ENCODE measurements at regions not wholly inside any gene's neighbourhood (a gene's known extent, or its start where the extent isn't known, plus 50 kb on each side); places are given as distances from the start of the nearest gene placed in this dataset.

DNA sequence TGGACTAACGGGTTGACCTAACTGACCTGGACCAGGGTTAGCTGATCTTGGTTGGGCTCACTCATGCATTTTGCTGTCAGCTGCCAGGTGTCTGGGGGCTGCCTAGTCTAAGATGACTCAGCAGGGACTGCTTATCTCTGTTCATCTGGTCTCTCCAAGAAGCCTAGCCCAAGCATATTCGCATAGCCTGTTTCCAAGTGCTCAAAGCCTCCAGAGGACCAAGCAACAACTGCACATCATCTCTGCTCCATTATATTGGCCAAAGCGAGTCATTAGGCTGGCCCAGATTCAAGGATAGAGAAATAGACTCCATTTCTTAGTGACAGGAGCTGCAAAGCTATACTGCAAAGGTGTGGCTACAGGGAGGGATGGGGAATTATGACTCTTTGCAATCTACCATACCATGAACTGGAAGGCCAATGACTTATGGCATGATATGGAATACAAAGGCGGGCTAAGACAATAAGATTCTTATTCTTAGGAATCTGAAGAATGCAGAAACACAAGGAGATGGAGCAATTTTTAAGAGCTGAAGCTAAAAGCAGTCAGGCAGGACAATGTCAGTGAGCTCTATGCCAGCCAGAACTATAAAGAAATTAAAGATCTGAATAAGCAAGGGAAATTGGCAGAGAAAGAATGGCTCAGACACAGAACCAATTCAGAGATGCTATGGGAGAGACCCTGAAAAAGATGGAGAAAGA, 194.6 kb upstream of the FSCB start:
- no peak for DNase-seq

DNA sequence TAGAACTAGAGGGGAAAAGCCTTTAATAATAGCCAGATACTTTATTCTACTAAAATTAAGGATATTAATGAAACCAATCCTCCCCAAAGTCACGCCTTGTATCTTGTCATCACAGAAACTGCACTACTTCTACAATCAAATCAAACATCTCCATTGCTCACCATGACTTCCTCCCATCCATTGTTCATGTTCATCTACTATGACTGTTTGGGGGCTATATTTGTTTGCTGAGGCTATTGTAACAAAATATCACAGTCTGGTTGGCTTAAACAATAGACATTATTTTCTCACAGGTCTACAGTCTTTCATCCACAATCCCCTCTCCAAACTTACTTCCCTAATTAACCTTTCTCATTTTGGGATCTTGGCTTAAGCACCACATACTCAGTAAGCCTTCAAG, 193.6 kb upstream of the FSCB start:
- DNase-seq, result no peak

DNA sequence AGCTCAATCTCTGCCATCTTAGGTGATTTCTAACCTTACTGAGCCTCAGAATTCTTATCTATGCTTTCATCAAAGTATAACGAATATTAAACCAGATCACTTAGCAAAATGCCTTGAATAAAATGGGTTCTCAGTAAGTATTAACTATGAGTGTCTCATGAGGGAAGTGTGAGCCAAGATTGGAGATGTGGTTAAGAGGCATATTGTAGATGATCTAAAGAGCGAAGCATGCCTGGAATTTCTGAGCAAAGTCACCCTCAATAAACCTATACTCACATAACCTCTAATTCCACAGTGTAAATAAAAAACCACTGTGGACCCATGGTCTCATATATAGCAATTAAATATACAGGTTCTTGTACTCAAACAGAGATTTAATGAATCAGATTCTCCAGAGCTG, 193.1 kb upstream of the FSCB start:
- DNase-seq, result peak; percentile 71

GRCh38 chr14:44699391-44699790, 192.3 kb upstream of the FSCB start:
- no peak for DNase-seq

GRCh38 chr14:44669496-44669895, 162.4 kb upstream of the FSCB start:
- DNase-seq, result no peak

- no peak for DNase-seq
These were observed 156.1 kb upstream of the FSCB start for GRCh38 chr14:44663136-44663535.

- peak; percentile 82 for DNase-seq
These were observed 155.3 kb upstream of the FSCB start for GRCh38 chr14:44662250-44662891.

DNA sequence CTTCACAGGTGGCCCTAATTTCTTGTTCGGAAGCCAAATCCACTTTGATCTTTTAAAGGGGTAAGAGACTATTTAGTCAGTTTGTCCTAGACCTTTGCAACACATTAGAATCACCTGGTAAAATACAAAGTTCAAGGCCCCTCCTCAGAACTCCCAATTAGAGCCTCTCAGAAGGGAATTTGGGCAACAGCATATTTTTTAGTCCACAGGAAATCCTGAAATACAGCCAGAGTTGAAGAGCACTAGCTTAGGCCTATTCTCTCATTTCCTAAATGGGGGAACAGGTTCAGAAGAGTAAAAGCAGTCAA, 151.3 kb upstream of the FSCB start:
- no peak for DNase-seq

GRCh38 chr14:44657696-44658388, 150.8 kb upstream of the FSCB start:
- DNase-seq, result peak; percentile 81

DNA sequence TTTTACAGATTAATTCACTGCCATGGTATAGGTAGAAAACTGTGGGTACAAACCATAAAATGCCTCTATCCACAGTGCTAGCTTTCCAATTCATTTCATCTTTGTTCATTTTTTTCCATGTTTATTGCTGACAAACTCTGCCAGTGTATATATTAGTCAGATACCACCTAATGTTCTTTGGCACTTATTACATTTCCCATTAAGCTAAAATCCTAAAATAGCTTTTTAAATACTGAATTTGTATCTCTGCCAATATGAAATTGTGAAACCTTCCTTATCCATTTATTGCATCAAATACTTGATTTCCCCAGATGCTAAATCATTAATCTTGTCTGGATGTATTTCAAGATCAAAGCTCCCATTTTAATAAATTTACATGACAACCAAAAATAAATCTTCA, 150.1 kb upstream of the FSCB start:
- DNase-seq, result no peak

DNA sequence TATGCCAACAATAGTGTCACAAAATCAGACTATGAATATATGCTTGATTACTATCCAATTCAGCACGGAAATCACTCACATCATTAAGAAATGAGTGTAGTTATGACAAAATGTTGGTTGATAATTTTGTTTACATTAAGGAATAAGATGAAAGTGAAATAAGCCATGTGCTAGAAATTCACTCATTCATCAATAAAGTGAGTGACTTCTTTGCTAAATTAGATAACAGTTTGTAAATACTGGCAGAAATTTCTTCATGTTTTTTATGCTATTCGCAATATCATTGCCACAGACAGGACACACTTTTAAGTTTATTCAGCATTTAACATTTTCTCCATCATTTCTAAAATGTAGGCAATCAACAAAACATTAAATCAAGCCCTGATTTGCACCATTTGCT, 147.5 kb upstream of the FSCB start:
- no peak for DNase-seq

- no peak for DNase-seq
These were observed 146.6 kb upstream of the FSCB start for GRCh38 chr14:44653641-44654040.

DNA sequence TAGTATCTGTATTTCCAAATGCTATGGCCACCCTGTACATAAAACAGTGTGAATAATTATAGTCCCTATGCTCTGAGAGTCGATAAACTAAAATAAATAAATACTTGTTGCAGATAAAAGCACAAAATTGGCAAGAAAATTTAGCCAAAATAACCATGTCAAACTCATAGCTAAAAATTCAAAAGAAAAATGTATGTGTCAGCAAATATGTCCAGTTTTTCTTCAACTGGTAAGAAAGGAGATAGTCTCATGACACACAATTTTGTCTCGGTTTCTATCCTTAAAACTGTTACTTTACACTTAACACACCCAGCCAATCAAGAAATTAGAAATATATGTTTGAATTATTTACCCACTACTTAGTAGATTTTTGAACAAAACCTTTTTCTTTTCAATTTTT, 145.6 kb upstream of the FSCB start:
- no peak for DNase-seq

- DNase-seq, result peak; percentile 75
These were observed 142.0 kb upstream of the FSCB start for GRCh38 chr14:44649061-44649460.

- DNase-seq, result peak; percentile 91
These were observed 133.3 kb upstream of the FSCB start for GRCh38 chr14:44640416-44640815.

DNA sequence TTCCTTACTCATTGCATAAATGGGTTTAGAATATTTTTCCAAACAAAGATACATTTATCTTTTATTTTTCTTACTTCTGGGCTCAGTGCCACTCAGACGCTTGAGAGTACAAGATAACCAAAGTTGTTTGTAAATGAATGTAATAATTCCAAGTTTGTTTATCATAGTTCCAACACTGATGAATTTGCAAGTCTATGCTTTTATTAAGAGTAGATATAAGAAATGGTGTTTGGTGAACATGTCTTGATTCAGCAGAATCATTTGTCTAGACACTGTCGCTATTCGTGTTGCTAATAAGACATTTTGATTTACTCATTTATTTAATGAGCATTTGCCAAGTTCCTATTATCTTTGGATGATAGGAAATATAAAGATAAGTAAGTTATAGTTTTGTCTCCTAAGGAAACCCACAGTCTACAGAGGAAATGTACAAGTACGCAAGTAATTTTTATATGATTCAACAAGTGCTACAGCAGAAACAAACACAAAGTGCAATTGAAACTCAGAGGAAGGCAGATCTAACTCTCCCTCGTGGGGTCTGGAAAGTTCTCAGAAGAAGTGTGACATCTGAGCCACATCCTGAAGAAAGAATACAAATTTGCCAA, 132.8 kb upstream of the FSCB start:
- DNase-seq, result no peak

DNA sequence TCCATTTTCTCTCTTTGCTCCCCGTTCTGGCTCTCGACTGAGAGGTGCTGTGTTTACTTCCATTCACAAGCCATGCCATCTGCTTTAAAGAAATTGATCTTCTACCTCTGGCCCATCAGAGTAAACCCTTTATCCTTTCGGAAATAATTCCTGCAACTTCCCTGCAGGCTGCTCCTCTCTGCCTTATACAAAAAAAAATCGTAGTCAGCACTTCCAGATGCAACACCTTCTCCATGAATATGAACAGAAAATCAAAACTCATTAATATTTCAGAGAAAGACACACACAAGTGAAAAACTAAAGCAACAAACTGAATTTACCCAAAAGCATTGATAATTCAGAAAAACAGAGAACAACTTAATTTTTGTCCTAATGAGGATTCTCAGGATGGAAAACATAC, 127.6 kb upstream of the FSCB start:
- no peak for DNase-seq

DNA sequence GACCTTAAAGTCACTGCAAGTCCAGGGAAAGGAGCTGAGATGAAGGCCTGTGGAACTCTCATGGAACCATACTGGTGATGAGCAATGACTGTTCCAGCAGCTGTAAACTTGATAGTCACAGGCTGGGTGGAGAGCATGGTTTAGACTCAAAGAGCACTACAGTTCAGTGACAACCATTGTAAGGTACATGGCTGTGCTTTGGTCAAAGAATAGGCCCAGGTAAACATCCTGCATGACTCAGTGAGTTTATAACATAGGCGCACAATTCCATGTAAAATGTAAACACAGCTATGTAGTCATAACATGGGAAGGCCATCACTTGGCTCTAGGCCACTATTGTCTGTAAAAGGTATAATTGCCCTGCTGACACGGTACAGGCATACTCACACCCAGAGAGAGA, 119.3 kb upstream of the FSCB start:
- no peak for DNase-seq

GRCh38 chr14:44625098-44625497, 118.0 kb upstream of the FSCB start:
- DNase-seq, result no peak

- DNase-seq, result peak; percentile 29
These were observed 113.3 kb upstream of the FSCB start for GRCh38 chr14:44620121-44621019.

- DNase-seq, result no peak
These were observed 109.1 kb upstream of the FSCB start for GRCh38 chr14:44616204-44616603.

DNA sequence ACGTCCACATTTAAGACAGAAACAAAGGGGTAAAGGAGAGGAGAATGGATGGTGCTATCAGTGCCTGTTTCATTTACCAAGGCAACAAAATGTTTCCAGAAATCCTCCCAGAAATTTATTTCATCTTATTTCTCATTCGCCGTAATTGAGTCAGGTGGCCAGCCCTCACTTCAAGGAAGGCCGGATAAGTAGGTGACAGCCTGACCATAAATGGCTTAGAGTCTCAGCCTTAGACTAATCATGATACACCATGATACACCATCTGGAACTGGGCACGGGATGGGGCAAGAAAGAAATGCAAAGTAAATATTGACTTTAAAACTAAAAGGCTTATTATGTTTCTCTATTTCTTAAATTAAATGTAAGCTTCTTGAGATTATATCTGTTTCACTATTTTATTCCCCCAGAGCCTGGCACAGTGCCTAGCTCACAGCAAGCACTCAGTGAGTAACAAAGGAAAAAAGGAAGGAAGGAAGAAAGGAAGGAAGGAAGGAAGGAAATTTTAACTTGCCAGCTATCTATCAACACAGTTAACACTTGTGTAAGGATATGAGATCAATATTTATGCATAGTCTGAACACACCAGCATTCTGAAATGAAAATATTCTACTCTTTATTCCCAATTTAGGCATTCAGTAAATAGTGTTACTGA, 106.1 kb upstream of the FSCB start:
- peak; percentile 96 for DNase-seq

GRCh38 chr14:44612002-44612401, 104.9 kb upstream of the FSCB start:
- peak; percentile 98 for DNase-seq

Data from DMS79 treated with DMSO at 0.1 percent for 48 hours (cell line).